Adrenal gland (tissue), 9 donors: ENCODE measurements at regions not wholly inside any gene's neighbourhood (a gene's known extent, or its start where the extent isn't known, plus 50 kb on each side); places are given as distances from the start of the nearest gene placed in this dataset.

Experiments used
- DNase-seq, 7 donors: peaks; one replicate each; pipeline ENCODE4 v3.0.0-alpha.2; 2019 to 2020
- H3K27ac ChIP-seq, 5 donors: fragments of 200-600 bp; sonication (generic) in 4 of 5; 1 replicate in 3 of 5; 2 replicates in 2 of 5; pipeline versions ENCODE4 v1.5.1 to v1.8.0; 2016 to 2020; ENCODE audit warnings: mild to moderate bottlenecking in 1 of 5
- H3K27me3 ChIP-seq: fragments of 200-600 bp; 2 replicates; pipeline ENCODE4 v1.8.0; 2021
- H3K36me3 ChIP-seq, 2 donors: fragments of 200-600 bp; replicated peaks in 1 of 2; 1 replicate in 1 of 2; 2 replicates in 1 of 2; pipeline versions ENCODE4 v1.5.1 to v1.8.0; 2018 to 2022
- H3K4me1 ChIP-seq, 2 donors: fragments of 200-600 bp; replicated peaks in 1 of 2; 1 replicate in 1 of 2; 2 replicates in 1 of 2; pipeline versions ENCODE4 v1.5.1 to v1.8.0; 2018 to 2021
- H3K4me3 ChIP-seq, 4 donors: fragments of 200-600 bp; sonication (generic) in 3 of 4; one replicate each; pipeline ENCODE4 v1.5.1; 2016 to 2018
- H3K9me3 ChIP-seq, 3 donors: fragments of 200-600 bp; sonication (generic) in 1 of 3; replicated peaks in 1 of 3; 1 replicate in 2 of 3; 2 replicates in 1 of 3; pipeline versions ENCODE4 v1.5.1 to v1.8.0; 2016 to 2021
- CTCF ChIP-seq, 6 experiments: fragments of 450-650 bp in 4 of 6; fragments of 200-600 bp in 2 of 6; sonication (generic) in 1 of 6; IDR thresholded peaks; 1 replicate in 5 of 6; 2 replicates in 1 of 6; pipeline versions ENCODE4 v1.5.1 to v1.8.0; 2016 to 2021; ENCODE audit warnings: antibody characterized with exemption in 6 of 6, mild to moderate bottlenecking in 2 of 6, moderate library complexity in 1 of 6
- POLR2A ChIP-seq, 2 donors: fragments of 450-650 bp; IDR thresholded peaks; one replicate each; pipeline ENCODE4 v1.6.1; 2017; ENCODE audit warnings: antibody characterized with exemption in 2 of 2, mild to moderate bottlenecking in 2 of 2, moderate library complexity in 1 of 2
- WGBS, 4 donors: extraction: QIAGEN DNeasy Blood & Tissue Kit in 2 of 4; methylation state at CpG; one replicate each; pipeline versions ENCODE4 v1.1.5 to v1.1.7; 2013 to 2017; 5-methylcytosine and 5-hydroxymethylcytosine counted together
- intact Hi-C, 2 donors: fragments of 100-400 bp; cut with DNase I; formaldehyde crosslinking; loops; one replicate each; pipeline versions ENCODE4 v1.14.1 to v1.15.0; 2022 to 2023
- donor health status: healthy with polysubstance abuse.
- donor health status: Bipolar disorder and iron deficiency.
- donor health status: DM: yes; HTN: yes; CAD: no.
- donor health status: DM: no; HTN: no; CAD: no.
- donor health status: DM: no; HTN: no; CAD: no.

GRCh38 chr18:43668866-43669265 lies 391.6 kb upstream of the SYT4 start:
- intact Hi-C loops, result no loop called here

GRCh38 chr18:43671431-43671830 lies 394.1 kb upstream of the SYT4 start:
- intact Hi-C loops, result no loop called here
- Histone ChIP-seq H3K36me3 (no peaks in the 10 kb centered on the region), H3K9me3 (no peaks in the 10 kb centered on the region), H3K4me3 (no peak overlapping the region), H3K27me3 (no peaks in the 10 kb centered on the region), H3K27ac (no peak overlapping the region), H3K4me1 (no peaks in the 10 kb centered on the region)
- TF ChIP-seq CTCF (IDR thresholded peaks at IDR 0.05), result no peak
- TF ChIP-seq POLR2A (IDR thresholded peaks at IDR 0.05), result no peak
- DNase-seq, result no peak
- 34 to 46% (median 38%) methylated on average over 1 of the region's 1 CpG for WGBS, 4 donors

More at GRCh38 chr18:43668866-43669265, 391.6 kb upstream of the SYT4 start:
- no peak overlapping the region for H3K27ac ChIP-seq
- no peaks in the 10 kb centered on the region for H3K4me1 ChIP-seq
- no peaks in the 10 kb centered on the region for H3K36me3 ChIP-seq
- TF ChIP-seq CTCF (IDR thresholded peaks at IDR 0.05) (no peak), POLR2A (IDR thresholded peaks at IDR 0.05) (no peak)
- WGBS, 4 donors, result 81 to 88% (median 83%) methylated on average over 4 of the region's 4 CpGs
- no peaks in the 10 kb centered on the region for H3K9me3 ChIP-seq
- DNase-seq, result no peak
- no peak overlapping the region for H3K4me3 ChIP-seq
- no peaks in the 10 kb centered on the region for H3K27me3 ChIP-seq

GRCh38 chr18:43680096-43680495 lies 402.8 kb upstream of the SYT4 start:
- no peaks in the 10 kb centered on the region for H3K4me1 ChIP-seq
- H3K9me3 ChIP-seq, result no peaks in the 10 kb centered on the region
- no peak overlapping the region for H3K4me3 ChIP-seq
- DNase-seq, result no peak
- no peak overlapping the region for H3K27ac ChIP-seq
- no peak for TF ChIP-seq POLR2A (IDR thresholded peaks at IDR 0.05)
- no peak for TF ChIP-seq CTCF (IDR thresholded peaks at IDR 0.05)
- H3K27me3 ChIP-seq, result no peaks in the 10 kb centered on the region
- no peaks in the 10 kb centered on the region for H3K36me3 ChIP-seq
- intact Hi-C loops, result no loop called here
- WGBS, 4 donors, result 67 to 74% (median 72%) methylated on average over 2 of the region's 2 CpGs

- Histone ChIP-seq H3K4me1 (no peaks in the 10 kb centered on the region), H3K4me3 (no peak overlapping the region), H3K9me3 (no peaks in the 10 kb centered on the region), H3K36me3 (no peaks in the 10 kb centered on the region), H3K27ac (no peak overlapping the region), H3K27me3 (no peaks in the 10 kb centered on the region)
- intact Hi-C loops, result no loop called here
- 74 to 87% (median 79%) methylated on average over 5 of the region's 5 CpGs for WGBS, 4 donors
- DNase-seq, result no peak
- TF ChIP-seq POLR2A (IDR thresholded peaks at IDR 0.05) (no peak), CTCF (IDR thresholded peaks at IDR 0.05) (no peak)
Observed at GRCh38 chr18:43681661-43682060, 404.4 kb upstream of the SYT4 start.
